ENCODE measurements at regions not wholly inside any gene's neighbourhood (a gene's known extent, or its start where the extent isn't known, plus 50 kb on each side); places are given as distances from the start of the nearest gene placed in this dataset.

DNA sequence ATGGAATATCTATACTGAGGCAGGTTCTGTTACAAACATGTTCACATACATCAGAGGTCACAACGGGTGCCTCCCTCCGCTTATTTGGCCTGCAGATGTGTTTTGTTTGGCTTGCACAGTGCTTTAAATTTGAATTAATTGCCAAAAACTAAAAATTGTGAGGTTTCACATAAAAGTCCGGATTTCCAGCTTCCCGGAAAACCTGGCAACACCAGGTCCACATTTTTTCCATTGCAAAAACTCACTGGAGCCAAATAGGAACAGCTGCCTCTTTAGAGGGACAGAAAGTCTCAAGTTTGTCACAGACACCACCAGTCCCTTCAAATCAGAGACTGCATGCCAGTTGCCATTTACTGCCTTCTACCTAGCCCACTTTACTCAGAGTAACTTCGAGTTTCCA, 205.9 kb upstream of the MDFIC2 start:
- H3K36me3 ChIP-seq (ENCODE audit: control insufficient read depth, insufficient read depth, low read length), result no peaks in the 10 kb centered on the region
- FAIRE-seq (no peak), DNase-seq (ENCODE audit: low read depth) (no peak)
- no peaks in the 10 kb centered on the region for H3K27me3 ChIP-seq (ENCODE audit: control insufficient read depth, insufficient read depth, low read length)
- TF ChIP-seq, protein P1, sequence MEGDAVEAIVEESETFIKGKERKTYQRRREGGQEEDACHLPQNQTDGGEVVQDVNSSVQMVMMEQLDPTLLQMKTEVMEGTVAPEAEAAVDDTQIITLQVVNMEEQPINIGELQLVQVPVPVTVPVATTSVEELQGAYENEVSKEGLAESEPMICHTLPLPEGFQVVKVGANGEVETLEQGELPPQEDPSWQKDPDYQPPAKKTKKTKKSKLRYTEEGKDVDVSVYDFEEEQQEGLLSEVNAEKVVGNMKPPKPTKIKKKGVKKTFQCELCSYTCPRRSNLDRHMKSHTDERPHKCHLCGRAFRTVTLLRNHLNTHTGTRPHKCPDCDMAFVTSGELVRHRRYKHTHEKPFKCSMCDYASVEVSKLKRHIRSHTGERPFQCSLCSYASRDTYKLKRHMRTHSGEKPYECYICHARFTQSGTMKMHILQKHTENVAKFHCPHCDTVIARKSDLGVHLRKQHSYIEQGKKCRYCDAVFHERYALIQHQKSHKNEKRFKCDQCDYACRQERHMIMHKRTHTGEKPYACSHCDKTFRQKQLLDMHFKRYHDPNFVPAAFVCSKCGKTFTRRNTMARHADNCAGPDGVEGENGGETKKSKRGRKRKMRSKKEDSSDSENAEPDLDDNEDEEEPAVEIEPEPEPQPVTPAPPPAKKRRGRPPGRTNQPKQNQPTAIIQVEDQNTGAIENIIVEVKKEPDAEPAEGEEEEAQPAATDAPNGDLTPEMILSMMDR (IDR thresholded peaks at IDR 0.05; ENCODE audit: insufficient read depth, low read length, severe bottlenecking), result no peak
- H3K4me3 ChIP-seq (ENCODE audit: low read depth, low read length), result no peak overlapping the region

DNA sequence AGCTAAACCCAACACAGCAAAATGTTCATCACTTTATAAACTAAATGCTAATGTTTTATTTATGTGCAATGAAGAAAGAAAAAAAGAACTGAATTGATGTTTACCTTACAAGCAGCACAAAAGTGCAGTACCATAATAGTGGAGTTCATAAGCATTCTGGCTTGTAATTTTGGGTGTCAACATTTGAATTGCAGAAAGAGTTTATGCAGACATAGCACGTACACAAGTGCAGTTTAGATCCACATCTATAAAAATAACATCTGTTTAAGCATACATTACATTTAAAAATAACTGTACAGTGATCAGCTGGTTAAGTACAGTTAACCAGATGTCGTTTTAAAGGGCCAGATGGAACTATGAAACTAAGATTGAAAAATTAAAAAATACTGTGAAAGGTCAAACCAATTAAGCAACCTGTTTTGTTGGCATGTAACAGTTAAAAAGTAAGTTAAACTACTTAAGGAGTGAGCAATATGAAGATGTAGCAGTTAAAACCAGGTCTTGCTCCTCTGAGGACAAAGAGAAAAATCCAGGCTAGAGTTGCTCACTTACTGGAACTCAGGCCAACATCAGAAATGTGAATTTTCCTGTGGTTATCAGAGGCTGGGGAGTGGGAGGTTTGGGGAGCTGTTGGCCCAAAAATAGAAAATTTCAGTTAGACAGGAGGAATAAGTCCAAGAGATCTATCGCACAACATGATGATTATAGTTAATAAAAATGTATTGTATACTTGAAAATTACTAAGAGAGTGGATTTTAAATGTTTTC, 204.9 kb upstream of the MDFIC2 start:
- FAIRE-seq, result no peak
- Histone ChIP-seq H3K36me3 (ENCODE audit: control insufficient read depth, insufficient read depth, low read length) (no peaks in the 10 kb centered on the region), H3K4me3 (ENCODE audit: low read depth, low read length) (no peak overlapping the region), H3K27me3 (ENCODE audit: control insufficient read depth, insufficient read depth, low read length) (no peaks in the 10 kb centered on the region)
- TF ChIP-seq, protein P1 (IDR thresholded peaks at IDR 0.05; ENCODE audit: insufficient read depth, low read length, severe bottlenecking), result no peak
- DNase-seq (ENCODE audit: low read depth), result no peak

DNA sequence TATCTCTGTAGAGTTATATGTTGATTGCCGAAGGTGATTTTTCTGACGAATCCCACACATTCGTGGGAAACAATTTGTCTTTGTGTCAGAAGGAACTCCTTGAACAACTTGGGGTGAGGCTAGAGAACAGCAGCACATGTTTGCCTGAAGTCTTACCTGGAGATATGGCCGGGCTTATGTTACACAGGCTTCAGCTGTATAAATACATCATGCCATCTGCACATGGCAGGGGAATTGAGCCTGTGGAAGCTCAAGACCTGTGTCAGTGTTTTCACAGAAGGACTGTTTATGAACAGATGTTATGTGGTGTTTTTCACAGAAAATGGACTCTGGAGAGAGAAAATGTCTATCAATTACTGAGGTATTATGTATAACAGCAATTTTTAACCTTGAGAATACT, 203.6 kb upstream of the MDFIC2 start:
- Histone ChIP-seq H3K27me3 (ENCODE audit: control insufficient read depth, insufficient read depth, low read length) (peaks cover 1% of the 10 kb centered on the region), H3K36me3 (ENCODE audit: control insufficient read depth, insufficient read depth, low read length) (no peaks in the 10 kb centered on the region), H3K4me3 (ENCODE audit: low read depth, low read length) (no peak overlapping the region)
- DNase-seq (ENCODE audit: low read depth), result no peak
- FAIRE-seq, result no peak
- TF ChIP-seq, protein P1 (IDR thresholded peaks at IDR 0.05; ENCODE audit: insufficient read depth, low read length, severe bottlenecking), result no peak

DNA sequence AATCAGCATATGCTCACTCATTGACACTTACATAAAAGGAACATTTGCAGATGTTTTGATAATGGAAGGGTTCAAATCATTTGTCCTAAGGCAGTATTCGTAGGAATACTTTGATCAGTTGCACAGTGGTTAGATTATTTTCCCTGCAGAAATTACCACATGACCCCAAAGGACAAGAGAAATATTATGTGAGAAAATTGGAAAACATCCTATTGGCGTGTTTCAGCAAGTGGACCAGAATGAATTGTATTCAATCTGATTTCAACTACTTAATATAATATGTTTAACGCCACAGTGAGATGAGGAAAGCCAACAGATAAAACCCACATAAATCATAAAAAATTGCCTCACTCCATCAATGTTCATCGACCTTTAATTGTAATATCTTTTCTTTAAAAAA, 195.0 kb upstream of the MDFIC2 start:
- DNase-seq (ENCODE audit: low read depth) (no peak), FAIRE-seq (no peak)
- no peak overlapping the region for H3K4me3 ChIP-seq (ENCODE audit: low read depth, low read length)
- no peaks in the 10 kb centered on the region for H3K36me3 ChIP-seq (ENCODE audit: control insufficient read depth, insufficient read depth, low read length)
- TF ChIP-seq, protein P1 (IDR thresholded peaks at IDR 0.05; ENCODE audit: insufficient read depth, low read length, severe bottlenecking), result no peak
- peaks cover 1% of the 10 kb centered on the region for H3K27me3 ChIP-seq (ENCODE audit: control insufficient read depth, insufficient read depth, low read length)

DNA sequence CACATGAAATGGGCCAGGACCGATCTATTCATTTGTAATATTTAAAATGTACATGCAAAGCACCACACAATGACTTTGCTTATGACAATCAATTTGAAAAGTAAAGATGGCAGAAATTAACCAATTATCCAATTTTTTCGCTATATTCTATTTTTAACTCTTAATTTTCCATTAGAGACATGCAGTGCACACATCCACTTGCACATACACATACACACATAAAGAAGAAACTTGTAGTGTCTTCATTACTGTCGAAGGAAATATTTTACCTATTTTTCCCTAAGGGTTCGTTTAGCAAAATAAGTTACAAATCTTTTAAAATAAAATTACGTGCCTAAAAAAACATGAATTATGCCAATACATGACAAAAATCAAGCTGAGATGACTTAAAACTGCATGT, 194.3 kb upstream of the MDFIC2 start:
- TF ChIP-seq, protein P1 (IDR thresholded peaks at IDR 0.05; ENCODE audit: insufficient read depth, low read length, severe bottlenecking), result no peak
- no peak for FAIRE-seq
- peaks cover 1% of the 10 kb centered on the region for H3K27me3 ChIP-seq (ENCODE audit: control insufficient read depth, insufficient read depth, low read length)

DNA sequence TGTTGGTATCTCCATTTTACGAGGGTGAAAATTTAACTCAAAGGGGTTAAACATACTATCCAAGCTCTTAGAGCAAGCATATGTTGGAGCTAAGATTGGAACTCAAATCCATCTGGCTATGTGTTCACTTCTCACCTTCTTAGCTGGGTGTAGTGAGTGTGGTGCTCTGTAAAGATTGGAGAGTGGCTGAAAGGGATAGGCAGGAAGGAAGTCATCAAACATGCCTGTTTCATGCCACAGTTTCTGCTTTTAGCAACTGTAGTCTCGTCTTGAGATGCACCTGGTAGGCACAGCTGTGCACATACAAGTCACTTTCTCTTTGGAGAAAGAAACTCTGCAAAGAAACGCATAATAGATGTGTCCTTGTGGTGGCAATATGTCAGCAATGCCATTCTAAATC, 189.1 kb upstream of the MDFIC2 start:
- H3K36me3 ChIP-seq (ENCODE audit: control insufficient read depth, insufficient read depth, low read length), result no peaks in the 10 kb centered on the region
- H3K27me3 ChIP-seq (ENCODE audit: control insufficient read depth, insufficient read depth, low read length), result peaks cover 1% of the 10 kb centered on the region
- TF ChIP-seq, protein P1 (IDR thresholded peaks at IDR 0.05; ENCODE audit: insufficient read depth, low read length, severe bottlenecking), result no peak
- no peak overlapping the region for H3K4me3 ChIP-seq (ENCODE audit: low read depth, low read length)
- peak; percentile 18 for FAIRE-seq
- DNase-seq (ENCODE audit: low read depth), result no peak

More for the DNA sequence above, 194.3 kb upstream of the MDFIC2 start:
- no peak for DNase-seq (ENCODE audit: low read depth)
- Histone ChIP-seq H3K4me3 (ENCODE audit: low read depth, low read length) (no peak overlapping the region), H3K36me3 (ENCODE audit: control insufficient read depth, insufficient read depth, low read length) (no peaks in the 10 kb centered on the region)
